ENCODE measurements at regions not wholly inside any gene's neighbourhood (a gene's known extent, or its start where the extent isn't known, plus 50 kb on each side); places are given as distances from the start of the nearest gene placed in this dataset.

GRCh38 chr15:38666865-38667510 lies 102.4 kb upstream of the RASGRP1 start:
- H3K4me3 ChIP-seq (ENCODE audit: low read depth in 2 of 2, low read length in 1 of 2) = no peak overlapping the region
- H4K20me1 ChIP-seq (ENCODE audit: insufficient read depth) = no peaks in the 10 kb centered on the region
- H3F3A ChIP-seq (replicated peaks; ENCODE audit: insufficient read depth) = no peaks in the 10 kb centered on the region
- DNase-seq = no peak
- H3K79me2 ChIP-seq (ENCODE audit: insufficient read depth) = no peaks in the 10 kb centered on the region
- H3K27ac ChIP-seq (ENCODE audit: low read depth in 2 of 2, low read length in 1 of 2) = no peak overlapping the region
- H3K36me3 ChIP-seq (replicated peaks in 1 of 2; ENCODE audit: control insufficient read depth in 1 of 2, insufficient read depth in 2 of 2, low read length in 1 of 2) = no peaks in the 10 kb centered on the region
- 23% methylated on average over 4 of the region's 4 CpGs for WGBS (ENCODE audit: low lambda C conversion rate)
- POLR2A ChIA-PET = no interaction called here
- no peaks in the 10 kb centered on the region for H3K9me3 ChIP-seq
- no peak overlapping the region for H3K9ac ChIP-seq
- TF ChIP-seq FOXJ3 (CRISPR knock-in tag; IDR thresholded peaks at IDR 0.05) (no peak), NRF1 (IDR thresholded peaks at IDR 0.05; ENCODE audit: low read depth, low read length) (no peak), RCOR1 (IDR thresholded peaks at IDR 0.05; ENCODE audit: low read length) (no peak), TAF1 (IDR thresholded peaks at IDR 0.05; ENCODE audit: borderline replicate concordance, low read depth, low read length) (no peak), PBX3 (IDR thresholded peaks at IDR 0.05) (no peak), TEAD4 (IDR thresholded peaks at IDR 0.05; ENCODE audit: borderline replicate concordance, insufficient read depth) (no peak), FOSL2 (IDR thresholded peaks at IDR 0.05; ENCODE audit: borderline replicate concordance, low read depth) (no peak), MAX (IDR thresholded peaks at IDR 0.05; ENCODE audit: low read depth) (no peak), RAD21 (IDR thresholded peaks at IDR 0.05; ENCODE audit: low read length) (no peak), YY1 (IDR thresholded peaks at IDR 0.05; ENCODE audit: low read depth) (no peak), NFIC (IDR thresholded peaks at IDR 0.05; ENCODE audit: borderline replicate concordance) (no peak), MXI1 (IDR thresholded peaks at IDR 0.05; ENCODE audit: low read depth, low read length) (no peak), SIN3A (IDR thresholded peaks at IDR 0.05; ENCODE audit: borderline replicate concordance, low read depth, low read length) (no peak), SMC3 (IDR thresholded peaks at IDR 0.05; ENCODE audit: low read depth, low read length) (no peak), USF2 (IDR thresholded peaks at IDR 0.05; ENCODE audit: borderline replicate concordance, low read depth, low read length) (no peak), MEF2A (IDR thresholded peaks at IDR 0.05; ENCODE audit: borderline replicate concordance, low read depth) (no peak), IRF3 (IDR thresholded peaks at IDR 0.05; ENCODE audit: low read depth, low read length) (no peak), EZH2phosphoT487 (IDR thresholded peaks at IDR 0.05; ENCODE audit: borderline replicate concordance, low read depth) (no peak)
- no peaks in the 10 kb centered on the region for H3K9me2 ChIP-seq
- H3K4me2 ChIP-seq = no peak overlapping the region
- H3K27me3 ChIP-seq (ENCODE audit: insufficient read depth) = peaks cover 17% of the 10 kb centered on the region
- CTCF ChIA-PET = interaction anchor here (1.7 kb wide), 1 partner anchor 103 kb away, joined by 4 read pairs; no protein-coding TSS in a partner anchor
- H3K4me1 ChIP-seq (ENCODE audit: control insufficient read depth in 1 of 2, insufficient read depth in 2 of 2, low read depth in 1 of 2, low read length in 1 of 2) = peaks cover 0 to 5% of the 10 kb centered on the region in 2 experiments; a peak in 2 of 4 replicates
- no peak overlapping the region for H2AFZ ChIP-seq (ENCODE audit: low read depth)

Measured in SK-N-SH (cell line).